ENCODE measurements at regions not wholly inside any gene's neighbourhood (a gene's known extent, or its start where the extent isn't known, plus 50 kb on each side); places are given as distances from the start of the nearest gene placed in this dataset.

DNA sequence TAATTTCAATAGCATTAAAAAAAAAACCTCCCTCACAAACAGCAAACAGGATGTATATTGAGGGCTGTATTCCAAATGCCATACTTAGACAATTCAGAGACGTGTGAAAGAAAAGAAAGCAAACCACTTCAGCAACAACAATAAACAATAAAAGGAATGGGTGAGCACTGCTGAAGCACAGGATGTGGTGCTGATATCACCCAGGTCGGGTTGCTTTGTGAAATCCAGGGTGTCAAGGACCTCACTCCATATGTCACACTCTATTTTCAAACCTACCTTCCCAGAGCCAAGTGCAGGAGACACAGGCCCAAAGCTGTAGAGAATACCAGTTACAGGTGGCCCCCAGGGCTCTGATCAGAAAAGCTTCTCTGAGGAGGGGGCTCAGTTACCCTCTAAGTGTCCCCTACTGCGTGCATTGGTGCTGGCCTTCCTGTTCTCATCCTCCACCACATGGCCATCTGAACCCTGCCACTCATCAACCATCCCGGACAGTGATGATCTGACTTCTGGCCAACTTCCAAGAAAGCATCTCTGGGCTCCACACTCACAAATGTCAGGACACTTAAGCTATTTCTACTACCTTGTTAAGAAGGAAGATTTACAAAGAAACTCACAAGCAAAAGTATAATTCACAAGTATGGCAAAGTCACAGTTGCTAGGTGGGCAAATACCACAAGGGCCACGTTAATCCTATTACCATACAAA, 363.0 kb downstream of the SS18 start:
- TF ChIP-seq, protein P1, sequence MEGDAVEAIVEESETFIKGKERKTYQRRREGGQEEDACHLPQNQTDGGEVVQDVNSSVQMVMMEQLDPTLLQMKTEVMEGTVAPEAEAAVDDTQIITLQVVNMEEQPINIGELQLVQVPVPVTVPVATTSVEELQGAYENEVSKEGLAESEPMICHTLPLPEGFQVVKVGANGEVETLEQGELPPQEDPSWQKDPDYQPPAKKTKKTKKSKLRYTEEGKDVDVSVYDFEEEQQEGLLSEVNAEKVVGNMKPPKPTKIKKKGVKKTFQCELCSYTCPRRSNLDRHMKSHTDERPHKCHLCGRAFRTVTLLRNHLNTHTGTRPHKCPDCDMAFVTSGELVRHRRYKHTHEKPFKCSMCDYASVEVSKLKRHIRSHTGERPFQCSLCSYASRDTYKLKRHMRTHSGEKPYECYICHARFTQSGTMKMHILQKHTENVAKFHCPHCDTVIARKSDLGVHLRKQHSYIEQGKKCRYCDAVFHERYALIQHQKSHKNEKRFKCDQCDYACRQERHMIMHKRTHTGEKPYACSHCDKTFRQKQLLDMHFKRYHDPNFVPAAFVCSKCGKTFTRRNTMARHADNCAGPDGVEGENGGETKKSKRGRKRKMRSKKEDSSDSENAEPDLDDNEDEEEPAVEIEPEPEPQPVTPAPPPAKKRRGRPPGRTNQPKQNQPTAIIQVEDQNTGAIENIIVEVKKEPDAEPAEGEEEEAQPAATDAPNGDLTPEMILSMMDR (IDR thresholded peaks at IDR 0.05) = no peak
- no peak for TF ChIP-seq POLR2A (IDR thresholded peaks at IDR 0.05)

All from uterus (tissue), 2 donors.